ENCODE measurements at regions not wholly inside any gene's neighbourhood (a gene's known extent, or its start where the extent isn't known, plus 50 kb on each side); places are given as distances from the start of the nearest gene placed in this dataset.

DNA sequence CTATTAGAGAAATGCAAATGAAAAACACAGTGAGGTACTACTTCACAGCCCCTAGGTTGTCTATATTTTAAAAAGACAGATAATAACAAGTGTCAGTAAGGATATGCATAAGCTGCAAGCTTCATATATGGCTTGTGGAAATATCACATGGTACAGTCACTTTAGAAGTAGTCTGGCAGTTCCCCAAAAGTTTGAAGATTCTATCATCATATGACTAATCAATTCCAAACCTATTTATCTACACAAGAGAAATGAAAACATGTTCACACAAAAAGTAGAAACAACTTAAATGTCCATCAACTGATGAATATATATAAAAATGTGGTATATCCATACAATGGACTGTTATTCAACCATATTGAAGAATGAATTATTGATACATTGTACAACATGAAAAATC lies 185.8 kb upstream of the STK26 start:
- Histone ChIP-seq H3K4me1 (no peaks in the 10 kb centered on the region), H3K36me3 (no peaks in the 10 kb centered on the region), H3K9me3 (no peaks in the 10 kb centered on the region), H3K4me3 (ENCODE audit: low read depth, low read length) (no peak overlapping the region), H3K27me3 (no peaks in the 10 kb centered on the region)
- TF ChIP-seq, protein P1, sequence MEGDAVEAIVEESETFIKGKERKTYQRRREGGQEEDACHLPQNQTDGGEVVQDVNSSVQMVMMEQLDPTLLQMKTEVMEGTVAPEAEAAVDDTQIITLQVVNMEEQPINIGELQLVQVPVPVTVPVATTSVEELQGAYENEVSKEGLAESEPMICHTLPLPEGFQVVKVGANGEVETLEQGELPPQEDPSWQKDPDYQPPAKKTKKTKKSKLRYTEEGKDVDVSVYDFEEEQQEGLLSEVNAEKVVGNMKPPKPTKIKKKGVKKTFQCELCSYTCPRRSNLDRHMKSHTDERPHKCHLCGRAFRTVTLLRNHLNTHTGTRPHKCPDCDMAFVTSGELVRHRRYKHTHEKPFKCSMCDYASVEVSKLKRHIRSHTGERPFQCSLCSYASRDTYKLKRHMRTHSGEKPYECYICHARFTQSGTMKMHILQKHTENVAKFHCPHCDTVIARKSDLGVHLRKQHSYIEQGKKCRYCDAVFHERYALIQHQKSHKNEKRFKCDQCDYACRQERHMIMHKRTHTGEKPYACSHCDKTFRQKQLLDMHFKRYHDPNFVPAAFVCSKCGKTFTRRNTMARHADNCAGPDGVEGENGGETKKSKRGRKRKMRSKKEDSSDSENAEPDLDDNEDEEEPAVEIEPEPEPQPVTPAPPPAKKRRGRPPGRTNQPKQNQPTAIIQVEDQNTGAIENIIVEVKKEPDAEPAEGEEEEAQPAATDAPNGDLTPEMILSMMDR (IDR thresholded peaks at IDR 0.05; ENCODE audit: low read depth, low read length) = no peak
- DNase-seq = no peak

GRCh38 chrX:131840799-131841495 lies 182.2 kb upstream of the STK26 start:
- H3K36me3 ChIP-seq = no peaks in the 10 kb centered on the region
- H3K27me3 ChIP-seq = no peaks in the 10 kb centered on the region
- no peaks in the 10 kb centered on the region for H3K4me1 ChIP-seq
- no peak for DNase-seq
- TF ChIP-seq, protein P1 (IDR thresholded peaks at IDR 0.05; ENCODE audit: low read depth, low read length) = no peak
- H3K4me3 ChIP-seq (ENCODE audit: low read depth, low read length) = no peak overlapping the region
- H3K9me3 ChIP-seq = no peaks in the 10 kb centered on the region

- Histone ChIP-seq H3K4me1 (no peaks in the 10 kb centered on the region), H3K36me3 (no peaks in the 10 kb centered on the region), H3K27me3 (no peaks in the 10 kb centered on the region), H3K4me3 (ENCODE audit: low read depth, low read length) (peak overlapping the region; percentile 4; the same call in 1 of the 2 replicates), H3K9me3 (no peaks in the 10 kb centered on the region)
- TF ChIP-seq, protein P1 (IDR thresholded peaks at IDR 0.05; ENCODE audit: low read depth, low read length) = peak; percentile 82
- DNase-seq = peak; percentile 19
Measured at GRCh38 chrX:131841496-131842437, 181.3 kb upstream of the STK26 start.

GRCh38 chrX:131843987-131844386 lies 179.1 kb upstream of the STK26 start:
- Histone ChIP-seq H3K27me3 (no peaks in the 10 kb centered on the region), H3K36me3 (no peaks in the 10 kb centered on the region)
- TF ChIP-seq, protein P1 (IDR thresholded peaks at IDR 0.05; ENCODE audit: low read depth, low read length) = no peak

DNA sequence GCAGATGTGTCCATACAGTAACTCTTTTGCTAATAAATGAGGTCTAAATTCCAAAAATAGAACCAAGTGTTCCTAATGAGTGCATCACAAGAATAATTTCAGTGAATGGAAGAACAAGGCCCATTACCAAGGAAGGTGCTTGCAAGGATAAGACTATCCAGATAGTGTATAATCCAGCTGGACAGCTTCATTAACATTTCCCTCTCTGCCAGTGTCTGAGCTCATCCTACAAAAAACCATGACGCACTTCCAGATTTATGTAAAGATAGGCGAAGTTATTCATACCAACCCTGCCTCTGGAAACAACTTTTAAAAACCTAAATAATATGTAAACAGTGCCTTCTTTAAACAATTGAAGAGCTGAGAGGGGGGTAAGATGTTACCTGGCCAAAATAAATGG lies 177.9 kb upstream of the STK26 start:
- no peaks in the 10 kb centered on the region for H3K36me3 ChIP-seq
- no peaks in the 10 kb centered on the region for H3K4me1 ChIP-seq
- no peaks in the 10 kb centered on the region for H3K9me3 ChIP-seq
- no peak for DNase-seq
- H3K4me3 ChIP-seq (ENCODE audit: low read depth, low read length) = no peak overlapping the region
- TF ChIP-seq, protein P1 (IDR thresholded peaks at IDR 0.05; ENCODE audit: low read depth, low read length) = no peak
- H3K27me3 ChIP-seq = no peaks in the 10 kb centered on the region

More at GRCh38 chrX:131843987-131844386, 179.1 kb upstream of the STK26 start:
- no peaks in the 10 kb centered on the region for H3K4me1 ChIP-seq
- no peak overlapping the region for H3K4me3 ChIP-seq (ENCODE audit: low read depth, low read length)
- no peak for DNase-seq
- no peaks in the 10 kb centered on the region for H3K9me3 ChIP-seq
